Hematopoietic multipotent progenitor cell (in vitro differentiated cells): ENCODE measurements at regions not wholly inside any gene's neighbourhood (a gene's known extent, or its start where the extent isn't known, plus 50 kb on each side); places are given as distances from the start of the nearest gene placed in this dataset.

Experiments
- DNase-seq, 3 donors: peaks; one replicate each; pipeline ENCODE4 v3.0.0-alpha.2; 2011 to 2015; ENCODE audit warnings: low read depth in 2 of 3, low spot score in 2 of 3

- peak; percentile 25 to 87 (median 73) for DNase-seq
Measured at GRCh38 chr11:86193297-86194095, 51.1 kb upstream of the EED start.

- DNase-seq, result no peak
Measured at GRCh38 chr11:86192519-86193257, 51.9 kb upstream of the EED start.

DNA sequence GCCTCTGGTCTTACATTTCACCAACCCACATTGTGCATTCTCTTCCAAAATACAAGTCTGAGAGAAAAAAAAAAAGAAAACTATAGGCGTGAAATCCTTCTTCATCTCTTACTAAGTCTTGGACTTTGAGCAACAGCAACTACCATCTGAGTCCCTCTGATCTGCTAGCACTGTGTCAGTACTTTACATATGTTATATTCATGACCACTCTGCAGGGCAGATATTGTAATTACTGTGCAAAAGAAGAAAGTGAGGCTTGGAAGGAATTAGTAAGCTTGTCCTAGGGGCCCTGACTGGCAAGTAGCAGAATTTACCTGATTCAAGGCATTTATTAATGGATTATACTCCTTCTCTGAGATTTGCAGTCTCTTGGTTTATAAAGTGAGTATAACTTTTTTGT, 52.7 kb upstream of the EED start:
- DNase-seq, result no peak

GRCh38 chr11:86187027-86187426, 57.5 kb upstream of the EED start:
- no peak for DNase-seq

DNA sequence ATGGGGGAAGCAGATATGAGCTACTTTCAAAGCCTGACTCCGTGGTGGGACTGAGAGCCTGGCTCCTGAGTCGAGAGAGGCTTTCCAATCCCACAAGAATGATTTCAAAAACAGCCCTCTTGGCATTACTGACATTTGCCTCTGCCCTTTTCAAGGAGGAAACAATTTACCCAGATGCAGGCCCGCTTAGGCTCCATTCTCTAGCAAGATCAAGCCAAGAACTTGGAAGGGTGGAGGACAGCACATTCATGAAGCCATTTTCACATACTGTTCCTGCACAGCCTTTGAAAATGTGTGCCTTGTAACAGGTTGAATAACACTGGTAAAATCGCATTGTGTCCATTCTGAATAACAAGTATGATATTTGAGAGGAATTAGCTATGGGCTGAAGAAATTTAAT, 58.2 kb upstream of the EED start:
- DNase-seq, result no peak

DNA sequence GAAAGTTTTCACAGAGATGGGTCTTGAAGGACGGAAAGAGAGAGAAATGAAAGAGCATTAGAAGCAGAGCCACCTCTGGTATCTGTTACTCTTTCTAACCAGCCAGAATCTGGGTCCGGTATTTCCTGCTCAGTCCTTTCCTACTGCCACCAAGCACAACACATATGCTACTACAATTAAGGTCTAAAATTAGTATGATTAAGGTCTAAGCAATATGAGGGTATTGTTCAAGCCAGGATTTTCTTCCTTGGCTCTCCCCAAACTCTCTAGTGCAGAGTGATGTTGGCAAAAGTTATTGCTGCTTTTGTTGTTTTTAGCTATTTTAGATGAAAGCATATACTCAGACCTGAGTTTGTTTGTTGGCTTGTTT, 59.2 kb upstream of the EED start:
- DNase-seq, result no peak

DNA sequence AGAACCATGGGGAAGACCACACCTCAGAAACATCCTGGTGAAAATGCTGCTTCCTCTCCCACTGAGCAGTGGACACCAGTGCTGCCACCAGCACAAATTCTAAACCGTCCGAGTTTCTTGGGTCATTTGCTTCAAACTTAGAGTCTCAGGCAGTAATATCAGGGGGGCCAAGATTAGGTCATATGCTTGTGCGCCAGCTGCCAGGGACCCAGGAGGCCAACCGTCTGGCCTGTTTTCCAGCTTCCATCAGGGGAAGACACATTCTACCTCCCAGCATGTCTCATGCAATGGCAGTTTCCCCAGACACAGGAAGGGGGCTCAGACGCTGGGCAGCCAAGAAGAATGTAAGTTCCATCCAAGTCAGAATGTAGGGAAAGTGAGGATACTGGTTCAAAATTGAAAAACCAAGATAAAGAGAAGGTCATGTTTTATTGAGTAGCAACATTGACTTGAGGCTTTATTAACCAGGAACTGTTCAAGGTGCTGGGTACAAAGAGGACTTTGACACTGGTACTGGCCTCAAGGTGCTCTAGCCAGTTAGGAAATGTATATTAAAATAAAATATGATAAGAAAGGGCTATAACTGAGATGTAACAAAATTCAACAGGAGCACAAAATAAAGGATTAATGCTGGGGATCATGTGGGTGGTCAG, 59.7 kb upstream of the EED start:
- no peak for DNase-seq

DNA sequence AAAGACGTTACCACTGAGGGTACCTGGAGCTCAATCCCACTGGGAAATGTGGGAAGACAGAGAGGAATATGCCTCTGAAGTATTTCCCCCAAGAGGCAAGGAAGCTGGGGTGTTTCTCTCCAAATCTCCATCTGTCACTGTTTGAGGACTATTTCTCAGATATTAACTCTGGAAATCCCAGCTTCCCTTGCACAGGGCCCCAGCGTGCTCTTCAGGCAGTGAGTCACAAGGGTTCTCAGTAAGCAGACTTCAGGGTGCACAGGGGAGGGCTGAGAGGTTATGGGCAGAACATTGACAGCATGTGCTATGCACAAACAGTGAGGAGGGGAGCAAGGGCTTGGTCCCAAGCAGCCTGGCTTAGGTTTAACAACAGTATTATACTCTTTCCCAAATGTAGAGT, 60.9 kb upstream of the EED start:
- no peak for DNase-seq

- DNase-seq, result no peak
Measured at GRCh38 chr11:86182976-86183584, 61.5 kb upstream of the EED start.

- no peak for DNase-seq
Measured at GRCh38 chr11:86181379-86181778, 63.2 kb upstream of the EED start.

GRCh38 chr11:86180851-86181250, 63.7 kb upstream of the EED start:
- peak in 1 of 3 donors; percentile 77 for DNase-seq

DNA sequence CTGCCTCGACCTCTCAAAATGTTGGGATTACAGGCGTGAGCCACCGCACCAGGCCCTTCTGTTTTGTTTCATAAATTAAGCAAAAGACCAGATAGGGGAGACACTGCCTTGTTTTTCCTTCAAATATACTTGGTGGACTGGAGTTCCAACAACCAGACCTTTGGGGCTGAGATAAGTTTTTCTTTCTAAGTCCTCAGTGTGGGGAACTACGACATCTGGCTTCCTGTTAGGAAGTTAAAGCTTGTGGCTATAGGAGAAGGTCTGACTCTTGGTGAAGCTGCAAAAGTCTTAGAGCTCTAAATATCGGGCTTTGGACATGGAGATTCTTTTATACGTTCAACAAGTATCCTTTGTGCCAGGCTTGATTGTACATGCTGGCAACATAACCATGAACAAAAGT, 64.1 kb upstream of the EED start:
- peak in 2 of 3 donors; percentile 52 to 67 for DNase-seq

DNA sequence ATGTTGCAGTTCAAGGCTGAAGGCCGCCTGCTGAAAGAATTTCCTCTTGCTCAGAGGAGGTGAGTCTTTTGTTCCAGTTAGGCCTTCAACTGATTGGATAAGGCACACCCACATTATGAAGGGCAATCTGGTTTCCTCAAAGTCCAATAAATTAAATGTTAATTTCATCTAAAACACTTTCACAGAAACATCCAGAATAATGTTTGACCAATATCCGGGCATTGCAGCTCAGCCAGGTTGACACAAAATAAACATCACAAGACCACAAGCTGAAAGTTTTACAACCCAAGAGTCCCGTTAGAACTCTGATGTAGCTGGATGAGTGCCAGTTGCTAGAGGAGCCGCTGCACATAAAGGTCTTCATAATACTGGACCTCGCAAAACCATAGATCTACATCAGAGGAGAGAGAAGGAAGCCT, 64.9 kb upstream of the EED start:
- no peak for DNase-seq

GRCh38 chr11:86177302-86177701, 67.3 kb upstream of the EED start:
- DNase-seq, result peak in 1 of 3 donors; percentile 54

- DNase-seq, result peak in 2 of 3 donors; percentile 47 to 65
Measured at GRCh38 chr11:86176165-86176884, 68.2 kb upstream of the EED start.

- DNase-seq, result no peak
Measured at GRCh38 chr11:86175626-86176025, 68.9 kb upstream of the EED start.

DNA sequence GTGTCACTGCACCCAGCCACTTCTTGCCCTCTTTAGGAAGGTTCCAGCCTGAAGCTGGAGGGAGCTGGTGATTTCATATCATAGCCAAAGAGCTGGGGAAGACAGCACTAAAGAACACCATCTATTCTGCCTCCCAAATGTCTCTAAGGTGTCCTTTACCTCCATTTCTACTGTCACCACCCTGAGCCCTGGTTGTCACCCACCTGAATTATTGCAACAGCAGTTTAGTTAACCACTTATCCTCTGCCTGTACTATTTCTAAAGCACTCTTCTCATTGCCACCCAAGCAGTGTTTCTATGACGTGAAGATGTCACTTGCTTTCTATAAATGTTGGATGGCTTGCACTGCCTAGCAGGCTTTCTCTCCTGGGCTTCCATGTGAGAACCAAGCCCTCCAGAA, 69.4 kb upstream of the EED start:
- DNase-seq, result no peak

DNA sequence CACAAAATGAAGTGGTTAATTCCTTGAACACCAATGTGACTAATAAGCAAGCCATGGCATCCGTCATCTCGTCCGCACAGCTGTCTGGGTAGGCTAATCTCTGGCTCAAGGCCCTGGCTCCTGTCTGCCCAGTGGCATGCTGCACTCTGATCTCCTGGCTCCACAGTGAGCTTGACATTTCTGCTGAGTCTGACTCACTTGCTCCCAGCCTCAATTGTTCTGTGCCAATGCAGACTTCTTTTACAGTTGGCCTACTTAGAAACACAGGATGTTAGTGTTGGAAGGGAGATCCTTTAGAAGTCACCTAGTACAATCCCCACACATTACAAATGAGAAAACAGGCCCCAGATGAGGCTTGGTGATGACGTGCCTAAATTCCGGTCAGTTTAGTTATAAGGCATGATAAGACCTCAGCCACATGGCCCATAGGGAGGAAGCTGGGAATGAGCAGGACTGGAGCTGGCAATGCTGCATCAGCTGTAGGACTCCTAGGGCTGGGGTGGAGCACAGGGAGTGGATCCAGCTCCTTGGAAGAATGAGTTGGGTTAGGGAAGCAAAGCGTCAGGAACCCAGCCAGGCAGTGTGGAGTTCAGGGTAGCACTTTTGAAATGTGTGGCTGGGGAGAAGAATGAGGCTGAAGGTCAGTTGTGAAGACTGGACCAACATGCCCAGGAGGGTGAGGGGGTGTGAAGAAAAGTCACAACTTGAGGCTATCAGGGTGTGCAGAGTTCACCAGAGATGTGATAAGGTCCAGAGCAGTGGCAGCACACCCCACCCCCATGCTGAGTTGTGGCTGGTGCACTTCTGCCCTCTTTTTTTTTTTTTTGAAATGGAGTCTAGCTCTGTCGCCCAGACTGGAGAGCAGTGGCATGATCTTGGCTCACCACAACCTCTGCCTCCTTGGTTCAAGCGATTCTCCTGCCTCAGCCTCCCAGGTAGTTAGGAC, 70.2 kb upstream of the EED start:
- DNase-seq, result no peak

DNA sequence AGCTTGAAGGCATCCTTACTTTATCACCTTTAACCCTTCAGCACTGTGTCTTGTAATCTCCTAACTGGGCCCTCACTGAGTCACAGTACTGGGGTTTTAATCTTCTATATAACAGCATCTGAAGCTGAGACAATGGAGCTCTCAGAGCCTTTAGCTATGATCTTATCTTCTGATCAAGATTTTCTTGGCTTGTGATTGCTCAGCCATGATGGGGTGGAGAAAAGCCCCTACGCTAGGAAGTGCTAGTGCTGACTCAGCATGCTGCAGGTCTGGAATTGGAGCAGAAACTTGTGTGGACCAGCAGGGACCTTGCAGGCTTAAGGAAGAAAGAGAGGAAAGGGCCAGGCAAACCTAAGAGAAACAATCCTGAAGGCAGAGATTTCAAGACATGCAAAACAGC, 71.7 kb upstream of the EED start:
- DNase-seq, result peak in 1 of 3 donors; percentile 52

GRCh38 chr11:86171627-86172026, 72.9 kb upstream of the EED start:
- DNase-seq, result no peak
